ENCODE measurements at regions not wholly inside any gene's neighbourhood (a gene's known extent, or its start where the extent isn't known, plus 50 kb on each side); places are given as distances from the start of the nearest gene placed in this dataset.

DNA sequence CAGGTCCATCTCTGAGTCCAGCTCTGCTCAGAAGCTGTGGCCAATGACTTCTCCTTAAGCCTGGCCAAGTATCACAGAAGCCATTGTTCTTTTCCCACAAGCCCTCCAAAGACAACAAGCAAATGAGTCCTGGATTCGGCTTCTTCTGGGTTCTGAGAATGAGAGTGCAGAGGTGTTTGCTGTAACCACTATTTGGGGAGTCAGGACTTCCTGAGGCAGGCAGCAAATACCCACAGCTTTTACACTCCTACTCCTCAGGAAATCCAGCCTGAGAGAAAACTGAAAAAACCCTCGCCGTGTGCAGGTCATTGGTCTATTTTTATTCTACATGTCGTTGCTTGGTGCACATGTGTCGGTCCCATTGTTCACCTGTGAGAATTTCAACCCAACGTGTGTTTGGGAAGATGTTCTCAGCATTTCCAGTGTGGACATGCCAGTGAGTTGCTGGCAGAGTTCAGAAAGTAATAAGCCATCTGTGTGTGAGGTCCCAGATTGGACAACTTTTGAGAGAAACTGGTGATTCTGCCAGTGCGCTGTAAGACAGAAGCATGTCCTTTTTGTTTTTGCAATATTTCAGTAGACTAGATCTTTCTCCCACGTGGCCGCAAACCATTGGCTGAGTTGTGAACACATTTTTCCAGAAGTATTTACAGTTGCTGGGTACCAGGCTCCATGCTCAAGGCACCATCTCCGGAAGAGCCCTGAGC lies 121.6 kb upstream of the LYZL2 start:
- TF ChIP-seq, protein P1, sequence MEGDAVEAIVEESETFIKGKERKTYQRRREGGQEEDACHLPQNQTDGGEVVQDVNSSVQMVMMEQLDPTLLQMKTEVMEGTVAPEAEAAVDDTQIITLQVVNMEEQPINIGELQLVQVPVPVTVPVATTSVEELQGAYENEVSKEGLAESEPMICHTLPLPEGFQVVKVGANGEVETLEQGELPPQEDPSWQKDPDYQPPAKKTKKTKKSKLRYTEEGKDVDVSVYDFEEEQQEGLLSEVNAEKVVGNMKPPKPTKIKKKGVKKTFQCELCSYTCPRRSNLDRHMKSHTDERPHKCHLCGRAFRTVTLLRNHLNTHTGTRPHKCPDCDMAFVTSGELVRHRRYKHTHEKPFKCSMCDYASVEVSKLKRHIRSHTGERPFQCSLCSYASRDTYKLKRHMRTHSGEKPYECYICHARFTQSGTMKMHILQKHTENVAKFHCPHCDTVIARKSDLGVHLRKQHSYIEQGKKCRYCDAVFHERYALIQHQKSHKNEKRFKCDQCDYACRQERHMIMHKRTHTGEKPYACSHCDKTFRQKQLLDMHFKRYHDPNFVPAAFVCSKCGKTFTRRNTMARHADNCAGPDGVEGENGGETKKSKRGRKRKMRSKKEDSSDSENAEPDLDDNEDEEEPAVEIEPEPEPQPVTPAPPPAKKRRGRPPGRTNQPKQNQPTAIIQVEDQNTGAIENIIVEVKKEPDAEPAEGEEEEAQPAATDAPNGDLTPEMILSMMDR (IDR thresholded peaks at IDR 0.05), result no peak
- no peak for TF ChIP-seq POLR2A (IDR thresholded peaks at IDR 0.05)
- no peaks in the 10 kb centered on the region for H3K36me3 ChIP-seq
- no peaks in the 10 kb centered on the region for H3K27me3 ChIP-seq
- no peak overlapping the region for H3K27ac ChIP-seq
- DNase-seq (no peak), ATAC-seq (no peak)
- 68% methylated on average over 7 of the region's 10 CpGs for WGBS (ENCODE audit: insufficient coverage, low coverage, low lambda C conversion rate, missing lambda C conversion rate)
- no peaks in the 10 kb centered on the region for H3K4me1 ChIP-seq
- no peaks in the 10 kb centered on the region for H3K9me3 ChIP-seq
- H3K4me3 ChIP-seq, result no peak overlapping the region
- intact Hi-C loops (cut with DNase I), result no loop called here

DNA sequence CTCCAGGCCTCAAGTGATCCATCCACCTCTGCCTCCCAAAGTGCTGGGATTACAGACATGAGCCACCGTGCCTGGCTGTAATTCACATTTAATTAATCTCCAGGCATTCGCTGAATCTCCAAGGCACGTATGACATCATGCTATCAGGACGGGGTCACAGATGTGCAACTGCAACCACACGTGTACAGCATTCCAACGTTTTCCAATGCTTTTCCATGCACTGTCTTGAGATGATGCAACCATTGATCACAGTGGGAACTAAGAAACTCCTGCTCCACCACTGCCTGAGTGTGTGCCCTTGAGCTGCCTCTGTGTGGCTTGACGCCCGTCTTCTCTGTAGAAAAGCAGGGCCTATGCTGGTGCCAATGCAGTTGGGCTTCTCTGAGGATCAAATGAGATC lies 119.8 kb upstream of the LYZL2 start:
- intact Hi-C loops (cut with DNase I), result no loop called here
- no peaks in the 10 kb centered on the region for H3K4me1 ChIP-seq
- H3K4me3 ChIP-seq, result no peak overlapping the region
- H3K27ac ChIP-seq, result no peak overlapping the region
- 76% methylated on average over 6 of the region's 8 CpGs for WGBS (ENCODE audit: insufficient coverage, low coverage, low lambda C conversion rate, missing lambda C conversion rate)
- no peak for ATAC-seq
- no peaks in the 10 kb centered on the region for H3K36me3 ChIP-seq
- H3K9me3 ChIP-seq, result no peaks in the 10 kb centered on the region
- TF ChIP-seq, protein P1 (IDR thresholded peaks at IDR 0.05), result no peak
- no peak for TF ChIP-seq POLR2A (IDR thresholded peaks at IDR 0.05)
- no peaks in the 10 kb centered on the region for H3K27me3 ChIP-seq
- no peak for DNase-seq

- H3K36me3 ChIP-seq, result no peaks in the 10 kb centered on the region
- no peak for DNase-seq
- no peaks in the 10 kb centered on the region for H3K4me1 ChIP-seq
- no peak overlapping the region for H3K4me3 ChIP-seq
- no peak for ATAC-seq
- H3K9me3 ChIP-seq, result no peaks in the 10 kb centered on the region
- TF ChIP-seq, protein P1 (IDR thresholded peaks at IDR 0.05), result no peak
- no peak for TF ChIP-seq POLR2A (IDR thresholded peaks at IDR 0.05)
- 45% methylated on average over 5 of the region's 7 CpGs for WGBS (ENCODE audit: insufficient coverage, low coverage, low lambda C conversion rate, missing lambda C conversion rate)
- no peak overlapping the region for H3K27ac ChIP-seq
- intact Hi-C loops (cut with DNase I), result no loop called here
- H3K27me3 ChIP-seq, result no peaks in the 10 kb centered on the region
These were observed 118.8 kb upstream of the LYZL2 start for GRCh38 chr10:30748152-30748973.

- Histone ChIP-seq H3K27ac (no peak overlapping the region), H3K9me3 (no peaks in the 10 kb centered on the region)
These were observed 118.1 kb upstream of the LYZL2 start for GRCh38 chr10:30747633-30748032.

More at GRCh38 chr10:30747633-30748032, 118.1 kb upstream of the LYZL2 start:
- Histone ChIP-seq H3K4me1 (no peaks in the 10 kb centered on the region), H3K4me3 (no peak overlapping the region), H3K36me3 (no peaks in the 10 kb centered on the region), H3K27me3 (no peaks in the 10 kb centered on the region)
- ATAC-seq (no peak), DNase-seq (no peak)
- TF ChIP-seq POLR2A (IDR thresholded peaks at IDR 0.05), result no peak
- TF ChIP-seq, protein P1 (IDR thresholded peaks at IDR 0.05), result no peak
- intact Hi-C loops (cut with DNase I), result no loop called here
- WGBS (ENCODE audit: insufficient coverage, low coverage, low lambda C conversion rate, missing lambda C conversion rate), result 76% methylated on average over 4 of the region's 9 CpGs
